ENCODE measurements at regions not wholly inside any gene's neighbourhood (a gene's known extent, or its start where the extent isn't known, plus 50 kb on each side); places are given as distances from the start of the nearest gene placed in this dataset.

DNA sequence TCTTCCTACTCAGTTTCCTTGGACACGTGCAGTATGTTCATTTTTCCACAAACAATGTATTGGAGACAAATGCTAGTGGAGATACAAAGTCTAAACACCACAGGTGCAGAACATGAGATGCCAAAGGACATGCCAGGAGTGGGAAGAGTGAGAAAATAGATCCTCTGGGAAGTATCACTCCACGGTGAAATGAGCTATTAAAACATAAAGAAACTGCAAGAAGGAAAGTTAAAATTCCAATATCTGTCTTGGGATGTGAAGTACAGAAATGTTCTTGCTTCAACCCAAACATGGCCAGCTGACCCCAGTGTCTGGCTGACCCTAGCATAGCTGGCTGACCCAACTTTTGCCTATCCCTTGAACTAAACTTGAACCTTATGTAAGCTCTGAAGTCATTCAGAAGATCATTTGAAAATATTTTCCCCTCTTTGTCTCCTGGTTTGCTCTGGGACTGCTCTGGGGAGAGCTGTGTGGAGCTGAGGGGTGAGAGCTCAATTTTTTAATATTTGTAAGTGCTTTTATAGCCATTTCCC is 59.5 kb downstream of the FZD1 start:
- in situ Hi-C loops (cut with MboI; ENCODE audit: low sequenced_read_pairs): no loop called here

DNA sequence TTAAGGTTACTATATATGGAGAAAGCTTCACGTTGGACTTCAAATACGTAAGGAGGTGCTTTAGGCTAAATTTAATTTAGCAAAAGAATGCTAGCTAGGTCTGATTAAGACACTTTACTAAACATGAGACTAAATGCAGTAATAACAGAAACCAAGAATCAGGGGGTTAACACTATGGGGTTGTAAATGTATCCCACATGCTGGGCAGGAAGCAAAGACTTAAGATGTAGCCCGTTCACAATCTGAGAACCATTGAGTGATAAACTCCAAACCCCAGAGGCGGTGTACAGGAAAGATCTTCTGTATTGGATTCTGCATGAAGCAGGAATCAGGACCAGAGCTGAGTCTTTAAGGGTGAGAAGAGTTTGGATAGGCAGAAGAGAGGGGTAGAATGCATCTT is 60.4 kb downstream of the FZD1 start:
- in situ Hi-C loops (cut with MboI; ENCODE audit: low sequenced_read_pairs): no loop called here

DNA sequence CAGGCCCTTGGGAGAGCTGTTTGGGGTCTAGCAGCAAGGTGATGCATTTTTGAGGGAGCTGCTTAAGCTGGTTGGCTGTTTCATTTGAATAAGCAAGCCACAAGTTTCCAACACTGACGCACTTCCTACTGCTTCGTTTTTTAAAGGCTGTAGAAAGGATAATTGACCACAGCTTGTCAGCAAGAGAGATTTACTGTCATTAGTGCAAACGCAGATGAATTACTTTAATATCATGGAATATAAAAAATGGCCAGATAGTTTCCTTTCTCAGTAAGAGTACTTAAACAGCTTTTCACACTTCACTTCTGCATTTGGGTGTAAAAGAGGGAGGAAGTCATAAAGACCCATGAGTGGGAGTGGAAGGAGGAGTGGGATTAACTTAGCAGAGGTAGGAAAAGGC is 61.5 kb downstream of the FZD1 start:
- in situ Hi-C loops (cut with MboI; ENCODE audit: low sequenced_read_pairs): no loop called here

DNA sequence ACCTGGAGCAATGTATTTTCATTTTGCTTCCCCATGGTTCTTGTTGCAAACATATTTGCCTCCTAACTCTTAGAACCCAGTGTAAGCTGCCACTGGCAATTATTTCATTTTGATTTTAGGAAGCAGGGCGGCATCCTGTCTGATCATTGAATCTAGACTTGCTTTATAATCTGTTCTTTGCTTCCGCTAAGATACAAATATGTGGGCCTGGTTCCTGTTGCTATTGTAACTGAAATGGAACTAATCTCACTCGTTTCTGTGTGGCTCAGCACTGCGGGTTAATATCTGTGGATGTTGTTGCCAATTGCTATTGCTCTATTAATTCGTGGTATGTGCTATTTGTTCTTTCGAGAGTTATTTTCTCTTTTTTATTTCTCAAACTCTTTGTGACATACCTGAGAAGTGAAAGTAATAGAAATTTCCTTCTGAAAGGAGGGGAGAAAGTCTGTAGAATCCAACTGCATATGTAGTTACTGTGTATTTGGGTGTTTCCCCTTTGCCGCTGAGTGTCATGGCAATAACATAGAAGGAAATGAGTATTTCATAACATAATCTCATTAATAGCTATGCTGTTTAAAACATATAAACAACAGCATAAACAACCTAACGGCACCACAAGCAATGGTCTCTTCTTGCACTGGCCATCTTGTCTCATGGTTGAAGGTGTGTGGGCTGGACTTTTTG is 62.4 kb downstream of the FZD1 start:
- in situ Hi-C loops (cut with MboI; ENCODE audit: low sequenced_read_pairs): no loop called here

DNA sequence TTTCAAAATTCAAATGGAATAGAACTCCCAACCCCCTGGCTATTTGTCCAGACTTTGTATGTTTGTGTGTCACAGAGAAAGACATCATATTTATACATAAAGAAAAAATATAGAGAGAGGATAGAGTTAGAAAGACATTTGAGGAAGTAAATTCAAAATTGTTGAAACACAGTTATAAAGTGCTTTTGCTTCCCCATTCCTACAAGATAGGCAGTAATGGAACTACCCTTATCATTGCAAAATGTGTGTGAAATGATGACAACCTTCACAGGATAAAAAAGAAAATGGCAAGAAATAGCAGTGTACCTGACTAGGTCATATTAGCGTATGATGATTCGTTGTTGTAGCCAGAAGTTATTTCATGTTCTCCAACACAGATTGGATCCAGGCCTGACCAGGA is 63.1 kb downstream of the FZD1 start:
- in situ Hi-C loops (cut with MboI; ENCODE audit: low sequenced_read_pairs): no loop called here

DNA sequence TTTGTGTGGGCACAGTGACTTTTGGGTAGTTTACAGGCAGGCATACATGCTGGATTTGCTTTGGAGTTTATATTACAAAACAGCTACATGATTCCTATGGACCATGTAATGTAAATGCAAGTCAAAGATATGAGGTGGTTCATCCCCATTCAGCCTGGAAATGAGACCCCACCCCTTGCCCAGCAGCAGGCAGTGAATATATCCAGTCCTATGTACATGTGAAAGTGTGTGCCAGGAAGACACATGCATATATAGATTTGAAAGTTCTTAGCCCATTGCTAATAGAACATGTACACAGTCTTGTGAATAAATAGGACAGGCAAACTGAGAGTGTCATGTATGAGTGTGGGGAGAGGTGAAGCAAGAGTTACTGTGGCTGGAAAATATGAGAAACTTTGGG is 65.3 kb downstream of the FZD1 start:
- in situ Hi-C loops (cut with MboI; ENCODE audit: low sequenced_read_pairs): no loop called here

DNA sequence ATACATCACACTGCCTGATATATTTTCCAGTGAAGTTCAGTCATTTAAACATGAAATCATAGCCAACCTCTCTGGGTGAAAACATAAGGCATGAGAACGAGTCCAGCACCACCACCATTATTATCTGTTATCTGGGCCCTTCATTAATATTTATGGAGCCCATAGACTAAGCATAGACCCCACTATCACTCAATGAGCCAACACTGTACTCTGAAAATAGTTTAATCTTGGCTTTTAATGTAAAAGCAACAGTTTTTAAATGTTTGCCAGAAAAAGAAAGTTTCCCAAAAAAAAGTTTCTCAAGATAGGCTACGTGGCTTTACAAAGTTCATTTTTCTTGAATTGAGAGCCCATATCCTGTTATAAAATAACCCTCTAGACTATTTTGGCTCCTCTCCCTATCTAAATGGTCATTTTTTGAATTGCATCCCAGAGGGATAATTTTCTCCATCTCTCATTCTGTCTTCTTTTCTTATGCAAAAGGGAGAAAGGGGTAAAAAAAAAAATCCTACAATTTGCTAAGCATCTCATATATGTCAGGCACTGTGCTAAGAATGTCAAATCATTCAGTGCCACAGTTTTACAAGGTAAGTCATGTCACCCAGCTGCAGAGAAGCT is 66.1 kb downstream of the FZD1 start:
- in situ Hi-C loops (cut with MboI; ENCODE audit: low sequenced_read_pairs): no loop called here

DNA sequence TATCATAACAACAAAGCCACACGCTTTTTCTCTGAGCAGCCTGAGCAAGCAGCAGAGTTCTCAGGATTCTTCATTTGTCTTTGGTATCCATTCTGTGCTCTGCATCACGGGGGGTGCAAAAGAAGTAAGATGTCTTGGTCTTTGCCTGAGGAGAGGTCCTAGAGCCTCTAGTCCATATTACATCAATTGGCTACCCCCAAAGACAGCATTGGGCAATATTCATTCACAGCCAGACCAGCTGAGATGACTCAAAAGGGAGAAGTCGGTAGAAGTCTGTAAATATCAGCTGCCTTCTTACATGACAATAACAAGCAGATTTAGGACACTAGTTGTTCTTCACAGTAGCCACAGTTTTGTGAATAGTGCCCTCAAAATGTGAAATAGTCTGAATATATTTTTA is 66.6 kb downstream of the FZD1 start:
- in situ Hi-C loops (cut with MboI; ENCODE audit: low sequenced_read_pairs): no loop called here

DNA sequence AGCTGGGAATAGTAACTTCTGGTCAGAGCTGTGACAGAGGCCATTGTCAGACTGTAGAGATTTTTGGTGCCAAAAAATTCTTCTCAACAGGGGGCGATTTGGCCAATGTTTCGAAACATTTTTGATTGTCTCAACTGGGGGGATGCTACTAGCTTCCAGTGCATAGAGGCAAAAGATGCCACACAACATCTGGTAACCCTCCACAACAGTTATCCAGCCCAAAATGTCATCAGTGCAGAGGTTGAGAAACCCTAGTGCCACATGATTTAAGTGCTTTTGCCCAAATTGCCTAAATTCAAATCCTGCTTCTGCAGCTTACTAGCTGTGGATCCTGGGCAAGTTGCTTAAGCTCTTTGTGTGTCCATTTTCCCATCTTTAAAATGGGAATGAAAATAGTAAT is 71.9 kb downstream of the FZD1 start:
- in situ Hi-C loops (cut with MboI; ENCODE audit: low sequenced_read_pairs): no loop called here

DNA sequence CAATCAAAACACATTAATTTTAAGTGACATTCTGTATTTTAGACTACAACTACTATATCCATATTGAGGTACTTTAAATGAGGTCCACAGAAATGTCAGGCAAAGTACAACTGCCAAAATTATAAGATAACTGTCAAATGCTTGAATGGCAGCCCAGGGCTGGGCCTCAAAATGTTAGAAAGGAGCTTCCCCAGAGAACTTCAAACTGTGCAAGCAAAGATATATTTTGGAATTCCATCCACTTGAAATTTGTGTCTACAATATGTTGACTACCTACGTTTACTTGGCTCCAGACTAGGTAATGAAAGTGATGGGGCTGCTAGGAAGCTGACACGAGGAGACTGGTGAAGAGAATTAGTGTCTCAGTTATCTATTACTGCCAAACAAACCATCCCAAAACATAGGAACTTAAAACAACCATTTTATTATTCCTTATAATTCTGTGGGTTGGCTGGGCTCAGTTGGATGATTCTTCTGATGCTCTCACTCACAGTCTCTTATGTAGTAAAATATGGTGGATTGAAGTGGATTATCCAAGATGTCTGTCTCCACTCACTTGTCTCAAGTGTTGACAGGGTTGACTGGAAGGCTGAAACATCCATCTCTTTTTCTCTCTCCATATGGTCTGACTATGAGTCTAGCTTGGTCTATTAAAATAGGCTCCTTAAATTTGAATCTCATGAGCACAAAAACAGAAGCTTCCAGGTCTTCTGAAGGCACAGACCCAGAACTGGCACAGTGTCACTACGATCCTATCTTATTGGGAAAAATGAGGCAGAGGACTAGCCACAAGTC is 74.2 kb downstream of the FZD1 start:
- in situ Hi-C loops (cut with MboI; ENCODE audit: low sequenced_read_pairs): no loop called here

DNA sequence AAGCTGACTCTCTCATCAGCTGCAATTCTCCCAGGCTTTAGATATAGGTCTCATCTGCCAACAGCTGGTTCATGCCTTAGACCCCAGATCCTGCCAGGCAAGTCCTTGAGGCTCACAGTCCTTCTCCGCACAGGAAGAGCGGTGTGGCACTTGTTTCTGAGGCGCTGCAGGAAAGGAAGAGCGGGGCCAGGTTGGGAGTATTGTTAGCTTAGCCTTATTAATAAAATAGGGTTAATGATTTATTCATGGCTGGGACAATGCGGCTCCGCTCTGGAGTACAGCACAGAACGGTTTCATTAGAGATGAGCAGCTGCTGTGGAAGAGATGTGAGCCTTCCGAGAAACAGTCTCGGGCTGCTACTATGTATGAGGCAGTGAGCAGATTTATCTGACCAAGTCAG is 78.1 kb downstream of the FZD1 start:
- in situ Hi-C loops (cut with MboI; ENCODE audit: low sequenced_read_pairs): no loop called here

DNA sequence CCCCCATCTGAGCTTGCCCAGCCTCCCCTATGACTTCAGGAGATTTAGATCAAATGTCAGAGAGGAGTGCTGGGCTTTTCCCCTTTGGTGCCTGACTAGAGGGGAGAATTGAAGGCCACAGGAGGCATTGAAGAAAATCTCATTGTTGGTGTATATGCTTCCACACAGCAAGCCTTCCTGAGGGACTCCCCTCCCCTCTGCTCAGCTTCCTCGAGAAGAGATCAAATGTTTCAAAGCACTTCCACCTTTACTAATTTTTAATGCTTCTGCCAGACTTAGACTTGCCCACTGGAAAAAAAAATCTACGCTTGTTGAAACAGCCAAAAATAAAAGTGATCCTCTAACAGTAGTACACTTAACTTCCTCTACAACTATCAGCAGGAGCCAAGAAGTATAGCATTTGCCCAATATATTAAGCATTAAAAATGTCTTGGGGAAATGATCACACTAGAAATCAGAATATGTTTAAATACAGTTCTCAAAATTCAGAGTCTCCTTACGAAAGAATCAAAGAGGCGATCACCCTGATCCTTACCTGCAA is 79.3 kb downstream of the FZD1 start:
- in situ Hi-C loops (cut with MboI; ENCODE audit: low sequenced_read_pairs): no loop called here

DNA sequence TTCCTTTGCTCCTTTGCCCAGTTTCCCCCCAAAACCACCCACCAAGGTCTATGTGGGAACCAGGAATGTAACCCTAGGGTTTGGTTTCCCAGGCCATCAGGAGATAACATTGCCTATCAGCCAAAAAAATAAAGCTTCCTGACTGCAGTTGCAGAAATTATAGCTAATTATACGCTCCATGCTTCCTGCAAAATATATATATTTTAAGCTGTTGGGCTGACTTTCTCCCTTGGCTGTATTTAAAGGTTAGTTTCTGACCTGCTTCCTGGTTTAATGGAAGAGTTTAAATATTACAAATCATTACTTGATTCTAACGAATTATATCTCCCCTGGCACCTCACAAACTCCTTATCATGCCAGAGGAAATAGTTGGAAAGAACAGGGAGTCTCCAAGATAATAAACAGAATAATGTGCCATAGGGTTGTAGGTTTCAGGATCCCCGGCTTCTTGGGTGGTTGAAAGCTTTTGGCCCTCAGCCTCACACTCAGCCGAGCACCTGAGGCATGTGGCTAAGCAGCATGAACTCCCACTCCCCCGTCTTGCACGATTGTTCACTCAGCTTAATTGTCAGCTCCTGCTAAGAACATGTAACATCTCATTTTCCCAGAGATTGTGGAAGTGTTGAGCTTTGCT is 79.9 kb downstream of the FZD1 start:
- in situ Hi-C loops (cut with MboI; ENCODE audit: low sequenced_read_pairs): no loop called here

DNA sequence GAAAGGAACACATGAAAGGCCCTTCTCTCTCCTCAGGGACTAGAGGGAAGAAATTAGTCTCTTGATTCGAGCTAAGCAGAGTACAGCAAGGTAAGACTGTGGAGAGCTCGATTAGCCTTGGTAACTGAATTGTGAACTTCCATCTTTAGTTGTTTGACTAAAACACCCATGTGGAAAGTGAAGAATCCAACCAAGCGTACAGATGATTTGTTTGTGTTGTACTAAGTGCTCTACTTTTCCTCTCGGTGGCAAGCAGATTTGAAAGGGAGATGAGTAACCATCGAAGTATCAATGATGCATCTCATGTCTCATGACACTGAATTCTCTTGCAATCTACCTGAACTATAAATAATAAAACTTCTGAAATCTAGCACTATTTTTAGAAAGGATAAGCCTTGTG is 80.7 kb downstream of the FZD1 start:
- in situ Hi-C loops (cut with MboI; ENCODE audit: low sequenced_read_pairs): no loop called here

DNA sequence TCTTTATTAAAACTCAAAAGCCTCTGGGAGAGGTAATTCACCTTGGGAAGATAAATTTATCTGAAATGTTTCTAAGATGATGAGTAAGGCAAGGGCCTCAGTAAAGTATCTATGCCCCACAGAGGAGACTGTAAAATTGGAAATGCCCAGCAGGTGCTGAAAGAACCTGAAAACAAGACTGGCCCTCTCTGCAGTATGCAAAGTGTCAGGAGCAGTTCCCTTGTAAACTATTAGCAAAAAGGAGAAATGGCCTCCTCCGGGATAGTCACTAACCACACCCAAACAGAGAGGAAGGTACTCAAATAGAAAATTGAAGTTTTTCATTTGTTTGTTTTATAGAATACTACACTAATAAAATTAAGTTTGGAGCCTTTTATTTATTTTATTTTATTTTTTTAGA is 81.2 kb downstream of the FZD1 start:
- in situ Hi-C loops (cut with MboI; ENCODE audit: low sequenced_read_pairs): no loop called here

DNA sequence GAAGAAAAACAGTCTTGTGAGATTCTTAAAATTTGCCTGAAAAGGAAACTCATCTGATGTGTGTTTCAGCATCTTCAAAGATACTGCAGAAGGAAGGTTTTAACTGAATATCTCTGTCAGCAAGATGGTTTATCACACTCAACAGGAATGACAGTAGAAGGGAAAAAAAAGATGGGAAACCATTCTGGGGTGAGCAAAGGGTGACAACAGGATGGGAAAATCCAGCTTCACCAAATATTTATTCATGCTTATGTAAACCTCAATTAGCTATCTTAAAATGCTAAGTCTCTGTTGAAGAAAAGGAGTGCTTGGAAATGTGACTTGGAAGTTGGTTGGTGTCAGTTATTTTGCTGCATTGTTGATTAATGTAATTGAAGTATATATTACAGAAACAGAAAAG is 82.2 kb downstream of the FZD1 start:
- in situ Hi-C loops (cut with MboI; ENCODE audit: low sequenced_read_pairs): no loop called here

DNA sequence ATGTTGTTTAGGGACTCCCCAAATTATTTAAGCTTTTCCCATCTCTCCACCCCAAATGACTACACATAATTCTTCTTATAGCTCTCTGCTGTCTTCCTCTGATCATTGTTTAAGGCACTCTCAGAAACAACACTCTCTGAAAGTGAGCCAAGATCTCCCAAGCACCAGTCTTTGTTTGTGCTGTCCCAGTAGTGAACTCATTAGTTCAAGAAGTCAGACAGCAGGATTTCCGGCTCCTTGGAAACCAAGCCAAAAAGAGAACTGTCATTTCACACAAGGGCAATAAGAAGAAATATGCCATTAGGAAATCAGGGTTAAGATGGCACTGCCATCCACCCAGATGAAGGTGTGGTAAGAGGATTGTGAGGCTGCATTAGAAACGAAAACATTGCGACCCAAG is 83.1 kb downstream of the FZD1 start:
- in situ Hi-C loops (cut with MboI; ENCODE audit: low sequenced_read_pairs): no loop called here

DNA sequence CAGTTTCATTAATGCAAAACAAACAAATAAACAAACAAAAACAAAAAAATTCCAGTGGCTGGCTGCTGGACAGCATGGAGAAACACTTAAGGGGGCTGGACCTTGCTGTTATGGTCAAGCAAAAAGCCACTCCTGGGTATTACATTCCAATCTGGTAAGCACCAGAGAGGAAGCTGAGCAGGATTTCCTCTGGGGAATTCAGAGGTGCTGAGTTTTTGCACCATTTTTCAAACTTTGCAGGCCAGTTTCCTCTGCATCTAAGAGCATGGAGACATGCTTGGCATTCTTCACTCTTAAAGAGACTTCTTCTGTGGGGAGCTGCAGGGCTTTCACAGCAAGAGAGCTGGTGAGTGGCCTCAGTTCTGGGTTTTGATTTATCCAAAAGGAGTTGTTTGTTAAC is 84.5 kb downstream of the FZD1 start:
- in situ Hi-C loops (cut with MboI; ENCODE audit: low sequenced_read_pairs): no loop called here

DNA sequence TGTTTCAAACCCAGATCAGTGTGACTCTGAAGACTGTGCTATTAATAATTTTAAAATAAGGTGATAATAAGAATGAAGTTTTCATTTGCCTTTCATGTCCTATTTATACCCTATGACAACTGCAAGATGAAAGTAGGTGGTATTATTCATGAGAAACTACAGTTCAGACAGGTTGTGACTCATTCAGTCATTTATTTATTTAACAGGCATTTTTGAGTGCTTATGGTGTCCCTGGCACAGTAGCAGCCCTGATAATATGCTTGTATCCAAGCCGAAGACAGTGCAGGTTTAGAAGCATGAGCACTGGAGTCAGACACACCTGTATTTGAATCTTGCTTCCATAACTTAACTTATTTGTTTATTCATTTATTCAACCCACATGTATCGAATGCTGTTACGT is 87.1 kb downstream of the FZD1 start:
- in situ Hi-C loops (cut with MboI; ENCODE audit: low sequenced_read_pairs): no loop called here

DNA sequence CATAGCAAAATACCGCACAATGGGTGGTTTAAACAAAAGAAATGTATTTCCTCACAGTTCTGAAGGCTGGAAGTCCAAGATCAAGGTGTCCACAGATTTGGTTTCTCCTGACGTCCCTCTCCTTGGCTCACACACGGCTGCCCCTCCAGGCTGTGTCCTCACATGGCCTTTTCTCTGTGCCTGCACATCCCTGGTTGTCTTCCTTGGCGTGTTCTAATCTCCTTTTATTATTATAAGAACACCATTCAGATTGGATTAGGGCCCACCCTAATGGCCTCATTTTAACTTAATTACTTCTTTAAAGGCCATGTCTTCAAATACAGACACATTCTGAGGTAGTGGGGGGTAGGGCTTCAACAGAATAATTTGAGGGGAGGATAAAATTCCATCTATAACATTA is 87.9 kb downstream of the FZD1 start:
- in situ Hi-C loops (cut with MboI; ENCODE audit: low sequenced_read_pairs): no loop called here

DNA sequence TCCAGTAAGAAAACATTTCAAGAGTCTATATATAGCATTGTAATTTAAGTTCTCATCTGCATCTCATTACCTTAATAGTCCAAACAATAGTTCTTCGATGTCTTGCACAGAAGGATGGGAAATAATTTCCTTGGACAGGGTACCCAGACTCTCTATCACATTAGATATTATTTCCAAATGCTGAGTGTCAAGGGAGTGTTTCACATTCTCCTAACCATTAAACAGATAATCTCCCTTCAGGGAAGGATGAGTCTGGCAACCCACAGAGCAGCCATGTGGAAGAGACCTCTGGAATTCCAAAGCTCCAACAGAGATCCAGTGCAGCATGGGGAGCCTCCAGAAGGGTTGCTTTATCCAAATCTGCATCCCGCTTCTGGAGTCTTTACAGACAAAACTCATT is 89.6 kb downstream of the FZD1 start:
- in situ Hi-C loops (cut with MboI; ENCODE audit: low sequenced_read_pairs): no loop called here

Measured in HL-60/S4 (cell line).